ENCODE measurements at regions not wholly inside any gene's neighbourhood (a gene's known extent, or its start where the extent isn't known, plus 50 kb on each side); places are given as distances from the start of the nearest gene placed in this dataset.
"Not testable (repeated sequence)": the region's sequence is repeated elsewhere in the genome, so short reads cannot be mapped to it uniquely, and the experiment has no call there.

DNA sequence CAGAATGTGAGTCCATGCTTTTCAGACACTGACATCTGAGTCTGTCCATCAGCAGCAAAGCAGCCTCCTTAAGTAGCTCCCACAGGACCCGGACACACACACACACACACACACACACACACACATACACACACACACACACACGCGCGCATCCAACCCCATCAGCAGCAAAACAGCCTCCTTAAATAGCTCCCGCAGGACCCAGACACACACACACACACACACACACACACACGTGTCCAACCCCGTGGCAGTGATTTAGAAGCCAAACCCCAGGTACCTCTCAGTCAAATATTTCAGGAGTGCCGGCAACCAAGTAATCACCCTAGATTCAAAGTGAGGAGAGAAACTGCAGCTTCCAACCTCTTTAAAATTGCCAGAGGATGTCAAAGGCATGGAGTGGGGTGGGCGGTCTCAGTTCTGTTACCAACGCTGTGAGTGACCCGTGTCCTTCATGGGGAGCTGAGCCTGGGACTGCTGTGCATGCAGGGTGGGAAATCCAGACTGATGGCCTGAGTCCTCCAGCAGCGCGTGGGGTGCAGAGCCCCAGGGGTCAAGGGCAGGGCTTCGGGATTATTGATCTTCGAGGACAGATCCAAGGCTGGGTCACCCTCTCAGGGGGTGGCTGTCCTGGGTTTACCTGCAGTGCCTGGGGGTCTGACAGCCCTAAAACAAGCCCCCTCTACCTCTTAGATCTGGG is 293.5 kb downstream of the ADGRD1 start:
- not testable (repeated sequence) for TF ChIP-seq SMC3 (IDR thresholded peaks at IDR 0.05; ENCODE audit: low read depth, low read length); BHLHE40 (IDR thresholded peaks at IDR 0.05; ENCODE audit: low read depth, low read length); RAD21 (IDR thresholded peaks at IDR 0.05; ENCODE audit: low read length); NFE2L2 (IDR thresholded peaks at IDR 0.05; ENCODE audit: low read depth, low read length); POLR2A (IDR thresholded peaks at IDR 0.05; ENCODE audit: low read depth, low read length); RFX5 (IDR thresholded peaks at IDR 0.05; ENCODE audit: low read depth, low read length)
- TF ChIP-seq, protein P1, sequence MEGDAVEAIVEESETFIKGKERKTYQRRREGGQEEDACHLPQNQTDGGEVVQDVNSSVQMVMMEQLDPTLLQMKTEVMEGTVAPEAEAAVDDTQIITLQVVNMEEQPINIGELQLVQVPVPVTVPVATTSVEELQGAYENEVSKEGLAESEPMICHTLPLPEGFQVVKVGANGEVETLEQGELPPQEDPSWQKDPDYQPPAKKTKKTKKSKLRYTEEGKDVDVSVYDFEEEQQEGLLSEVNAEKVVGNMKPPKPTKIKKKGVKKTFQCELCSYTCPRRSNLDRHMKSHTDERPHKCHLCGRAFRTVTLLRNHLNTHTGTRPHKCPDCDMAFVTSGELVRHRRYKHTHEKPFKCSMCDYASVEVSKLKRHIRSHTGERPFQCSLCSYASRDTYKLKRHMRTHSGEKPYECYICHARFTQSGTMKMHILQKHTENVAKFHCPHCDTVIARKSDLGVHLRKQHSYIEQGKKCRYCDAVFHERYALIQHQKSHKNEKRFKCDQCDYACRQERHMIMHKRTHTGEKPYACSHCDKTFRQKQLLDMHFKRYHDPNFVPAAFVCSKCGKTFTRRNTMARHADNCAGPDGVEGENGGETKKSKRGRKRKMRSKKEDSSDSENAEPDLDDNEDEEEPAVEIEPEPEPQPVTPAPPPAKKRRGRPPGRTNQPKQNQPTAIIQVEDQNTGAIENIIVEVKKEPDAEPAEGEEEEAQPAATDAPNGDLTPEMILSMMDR (conservative IDR thresholded peaks at IDR 0.05; ENCODE audit: low read depth, low read length), result not testable (repeated sequence)

All from IMR-90 (cell line).